ENCODE measurements at regions not wholly inside any gene's neighbourhood (a gene's known extent, or its start where the extent isn't known, plus 50 kb on each side); places are given as distances from the start of the nearest gene placed in this dataset.

GRCh38 chr6:133583907-133584427 is 304.9 kb upstream of the TCF21 start:
- DNase-seq, result no peak

- no peak for DNase-seq
Measured at GRCh38 chr6:133584823-133585222, 304.1 kb upstream of the TCF21 start.

- DNase-seq, result no peak
Measured at GRCh38 chr6:133585978-133586377, 302.9 kb upstream of the TCF21 start.

GRCh38 chr6:133587546-133588160 is 301.3 kb upstream of the TCF21 start:
- DNase-seq, result no peak

GRCh38 chr6:133590196-133590595 is 298.7 kb upstream of the TCF21 start:
- no peak for DNase-seq

- DNase-seq, result no peak
Measured at GRCh38 chr6:133590814-133591213, 298.1 kb upstream of the TCF21 start.

GRCh38 chr6:133591275-133591674 is 297.6 kb upstream of the TCF21 start:
- DNase-seq, result no peak

GRCh38 chr6:133594652-133595110 is 294.2 kb upstream of the TCF21 start:
- DNase-seq, result no peak

- DNase-seq, result no peak
Measured at GRCh38 chr6:133595111-133595761, 293.7 kb upstream of the TCF21 start.

GRCh38 chr6:133606852-133607251 is 282.1 kb upstream of the TCF21 start:
- DNase-seq, result no peak

- DNase-seq, result no peak
Measured at GRCh38 chr6:133608620-133609019, 280.3 kb upstream of the TCF21 start.

GRCh38 chr6:133609415-133610226 is 279.3 kb upstream of the TCF21 start:
- no peak for DNase-seq

- no peak for DNase-seq
Measured at GRCh38 chr6:133610227-133610840, 278.6 kb upstream of the TCF21 start.

- no peak for DNase-seq
Measured at GRCh38 chr6:133610971-133611370, 277.9 kb upstream of the TCF21 start.

- no peak for DNase-seq
Measured at GRCh38 chr6:133612459-133612858, 276.5 kb upstream of the TCF21 start.

- DNase-seq, result no peak
Measured at GRCh38 chr6:133613211-133613610, 275.7 kb upstream of the TCF21 start.

- no peak for DNase-seq
Measured at GRCh38 chr6:133621751-133622150, 267.2 kb upstream of the TCF21 start.

- DNase-seq, result no peak
Measured at GRCh38 chr6:133623065-133623464, 265.8 kb upstream of the TCF21 start.

GRCh38 chr6:133623621-133624020 is 265.3 kb upstream of the TCF21 start:
- DNase-seq, result no peak

- no peak for DNase-seq
Measured at GRCh38 chr6:133626096-133626666, 262.7 kb upstream of the TCF21 start.

- DNase-seq, result no peak
Measured at GRCh38 chr6:133629970-133630369, 258.9 kb upstream of the TCF21 start.

- DNase-seq, result no peak
Measured at GRCh38 chr6:133630651-133631050, 258.3 kb upstream of the TCF21 start.

- DNase-seq, result no peak
Measured at GRCh38 chr6:133631421-133631820, 257.5 kb upstream of the TCF21 start.

Data from T-helper 9 cell (primary cell).